Uterus (tissue), 3 donors: ENCODE measurements at regions not wholly inside any gene's neighbourhood (a gene's known extent, or its start where the extent isn't known, plus 50 kb on each side); places are given as distances from the start of the nearest gene placed in this dataset.

Source experiments
- DNase-seq, 2 donors: peaks; one replicate each; pipeline ENCODE4 v3.0.0-alpha.2; 2019 to 2020
- H3K27ac ChIP-seq, 2 donors: fragments of 200-600 bp; sonication (generic); 1 replicate in 1 of 2; 2 replicates in 1 of 2; pipeline ENCODE4 v1.5.1; 2016 to 2018
- H3K27me3 ChIP-seq, 2 donors: fragments of 200-600 bp; sonication (generic); one replicate each; pipeline ENCODE4 v1.5.1; 2018 to 2019; ENCODE audit warnings: control low read depth in 1 of 2
- H3K36me3 ChIP-seq, 2 donors: fragments of 200-600 bp; sonication (generic); one replicate each; pipeline ENCODE4 v1.5.1; 2019; ENCODE audit warnings: control low read depth in 1 of 2
- H3K4me1 ChIP-seq, 2 donors: fragments of 200-600 bp; sonication (generic); one replicate each; pipeline ENCODE4 v1.5.1; 2018 to 2019; ENCODE audit warnings: control low read depth in 1 of 2
- H3K4me3 ChIP-seq, 2 donors: fragments of 200-600 bp; sonication (generic); 1 replicate in 1 of 2; 2 replicates in 1 of 2; pipeline ENCODE4 v1.5.1; 2018 to 2019; ENCODE audit warnings: mild to moderate bottlenecking in 1 of 2
- H3K9me3 ChIP-seq, 2 donors: fragments of 200-600 bp; sonication (generic); one replicate each; pipeline ENCODE4 v1.5.1; 2019; ENCODE audit warnings: control low read depth in 1 of 2
- CTCF ChIP-seq, 4 experiments: fragments of 200-600 bp in 2 of 4; fragments of 450-650 bp in 2 of 4; sonication (generic) in 2 of 4; IDR thresholded peaks; one replicate each; pipeline ENCODE4 v1.5.1; 2016 to 2019; ENCODE audit warnings: antibody characterized with exemption in 4 of 4, mild to moderate bottlenecking in 2 of 4, moderate library complexity in 1 of 4
- POLR2A ChIP-seq, 2 donors: fragments of 450-650 bp; IDR thresholded peaks; one replicate each; pipeline ENCODE4 v1.6.1; 2016; ENCODE audit warnings: antibody characterized with exemption in 2 of 2, mild to moderate bottlenecking in 1 of 2, moderate library complexity in 1 of 2
- intact Hi-C: fragments of 100-400 bp; cut with DNase I; formaldehyde crosslinking; loops from one replicate; pipeline ENCODE4 v1.15.1; 2023; ENCODE audit warnings: low total_unique reads
- donor health status: DM: yes; HTN: yes; CAD: no.

GRCh38 chr15:96402403-96402802 is 71.9 kb downstream of the NR2F2 start:
- H3K4me1 ChIP-seq = no peaks in the 10 kb centered on the region
- DNase-seq = no peak

GRCh38 chr15:96403071-96403470 is 72.6 kb downstream of the NR2F2 start:
- intact Hi-C loops = no loop called here
- H3K4me3 ChIP-seq = no peak overlapping the region
- H3K27me3 ChIP-seq = peaks cover 0 to 8% of the 10 kb centered on the region in 2 donors
- no peaks in the 10 kb centered on the region for H3K4me1 ChIP-seq
- TF ChIP-seq CTCF (IDR thresholded peaks at IDR 0.05) (no peak), POLR2A (IDR thresholded peaks at IDR 0.05) (no peak)
- H3K9me3 ChIP-seq = no peaks in the 10 kb centered on the region
- H3K27ac ChIP-seq = no peak overlapping the region
- no peak for DNase-seq
- H3K36me3 ChIP-seq = no peaks in the 10 kb centered on the region

More at GRCh38 chr15:96402403-96402802, 71.9 kb downstream of the NR2F2 start:
- TF ChIP-seq POLR2A (IDR thresholded peaks at IDR 0.05) (no peak), CTCF (IDR thresholded peaks at IDR 0.05) (no peak)
- H3K27ac ChIP-seq = no peak overlapping the region
- H3K4me3 ChIP-seq = no peak overlapping the region
- no peaks in the 10 kb centered on the region for H3K9me3 ChIP-seq
- no peaks in the 10 kb centered on the region for H3K36me3 ChIP-seq
- peaks cover 0 to 1% of the 10 kb centered on the region in 2 donors for H3K27me3 ChIP-seq
- intact Hi-C loops = no loop called here

GRCh38 chr15:96403932-96404331 is 73.4 kb downstream of the NR2F2 start:
- Histone ChIP-seq H3K27me3 (peaks cover 0 to 16% of the 10 kb centered on the region in 2 donors), H3K36me3 (no peaks in the 10 kb centered on the region), H3K27ac (no peak overlapping the region), H3K4me3 (no peak overlapping the region), H3K4me1 (no peaks in the 10 kb centered on the region), H3K9me3 (no peaks in the 10 kb centered on the region)
- intact Hi-C loops = no loop called here
- no peak for TF ChIP-seq CTCF (IDR thresholded peaks at IDR 0.05)
- TF ChIP-seq POLR2A (IDR thresholded peaks at IDR 0.05) = no peak
- DNase-seq = no peak

GRCh38 chr15:96404560-96404959 is 74.1 kb downstream of the NR2F2 start:
- Histone ChIP-seq H3K36me3 (no peaks in the 10 kb centered on the region), H3K4me3 (no peak overlapping the region), H3K27me3 (peaks cover 6 to 23% of the 10 kb centered on the region in 2 donors), H3K9me3 (no peaks in the 10 kb centered on the region), H3K4me1 (peaks cover 0 to 5% of the 10 kb centered on the region in 2 donors), H3K27ac (no peak overlapping the region)
- TF ChIP-seq CTCF (IDR thresholded peaks at IDR 0.05) (no peak), POLR2A (IDR thresholded peaks at IDR 0.05) (no peak)
- DNase-seq = no peak
- intact Hi-C loops = no loop called here

GRCh38 chr15:96406291-96406690 is 75.8 kb downstream of the NR2F2 start:
- Histone ChIP-seq H3K4me1 (peaks cover 0 to 11% of the 10 kb centered on the region in 2 donors), H3K36me3 (no peaks in the 10 kb centered on the region), H3K9me3 (no peaks in the 10 kb centered on the region), H3K27ac (no peak overlapping the region), H3K4me3 (no peak overlapping the region), H3K27me3 (peaks cover 16 to 38% of the 10 kb centered on the region in 2 donors)
- intact Hi-C loops = no loop called here
- TF ChIP-seq POLR2A (IDR thresholded peaks at IDR 0.05) (no peak), CTCF (IDR thresholded peaks at IDR 0.05) (no peak)
- DNase-seq = no peak
